Left lung (tissue), 4 donors: ENCODE measurements at regions not wholly inside any gene's neighbourhood (a gene's known extent, or its start where the extent isn't known, plus 50 kb on each side); places are given as distances from the start of the nearest gene placed in this dataset.

Experiments
- ATAC-seq: fragments of 200-7000 bp; cut with Tn5 transposase; one replicate; pipeline ENCODE4 v1.9.1; 2020; ENCODE audit warnings: moderate library complexity
- DNase-seq, 4 donors: peaks; one replicate each; pipeline ENCODE4 v3.0.0-alpha.2; 2013 to 2020
- H3K27ac ChIP-seq, 2 donors: fragments of 200-600 bp; sonication (generic) in 1 of 2; one replicate each; pipeline versions ENCODE4 v1.5.0 to v1.8.0; 2020 to 2021
- H3K27me3 ChIP-seq, 2 donors: fragments of 200-600 bp; sonication (generic) in 1 of 2; one replicate each; pipeline versions ENCODE4 v1.5.0 to v1.8.0; 2020 to 2021
- H3K36me3 ChIP-seq, 2 donors: fragments of 200-600 bp; sonication (generic) in 1 of 2; one replicate each; pipeline versions ENCODE4 v1.5.0 to v1.8.0; 2020 to 2021
- H3K4me1 ChIP-seq, 2 donors: fragments of 200-600 bp; one replicate each; pipeline ENCODE4 v1.8.0; 2021
- H3K4me3 ChIP-seq, 2 donors: fragments of 200-600 bp; sonication (generic) in 1 of 2; one replicate each; pipeline versions ENCODE4 v1.5.0 to v1.8.0; 2020 to 2021; ENCODE audit warnings: mild to moderate bottlenecking in 1 of 2
- H3K9me3 ChIP-seq, 2 donors: fragments of 200-600 bp; sonication (generic) in 1 of 2; one replicate each; pipeline versions ENCODE4 v1.5.0 to v1.8.0; 2020 to 2021
- intact Hi-C, 2 donors: fragments of 100-400 bp; cut with DNase I; formaldehyde crosslinking; loops; one replicate each; pipeline versions ENCODE4 v1.11.2 to v1.14.2; 2022
- TF ChIP-seq, protein P1 (sequence below), 2 donors: fragments of 200-600 bp; sonication (generic) in 1 of 2; IDR thresholded peaks; one replicate each; pipeline versions ENCODE4 v1.5.0 to v1.8.0; 2021; ENCODE audit warnings: antibody characterized with exemption in 2 of 2
- donor health status: DM: no; HTN: yes; CAD: no.
- donor health status: DM: no; HTN: no; CAD: no.

DNA sequence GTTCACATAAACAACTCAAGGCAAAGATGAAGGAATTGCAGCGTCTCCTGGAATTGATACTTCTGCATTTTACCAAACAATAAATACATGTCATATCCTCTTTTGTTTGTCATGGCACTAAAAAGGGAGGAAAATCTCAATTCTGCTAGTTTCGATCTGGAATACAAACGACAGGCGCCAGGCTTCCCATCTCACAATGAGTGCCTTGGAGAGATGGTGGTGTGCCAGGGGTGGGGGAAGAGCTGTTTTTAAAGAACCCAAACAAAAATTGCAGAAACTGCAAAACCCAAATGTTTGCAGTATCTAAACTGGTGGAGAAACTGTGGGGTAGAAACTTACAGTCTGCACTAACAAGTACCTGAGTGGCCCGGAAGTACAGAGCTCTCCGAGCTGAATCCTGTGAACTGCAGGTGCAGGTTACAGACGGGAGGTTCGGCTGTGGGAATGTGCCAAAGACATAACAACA lies 53.0 kb upstream of the KLF3 start:
- TF ChIP-seq, protein P1, sequence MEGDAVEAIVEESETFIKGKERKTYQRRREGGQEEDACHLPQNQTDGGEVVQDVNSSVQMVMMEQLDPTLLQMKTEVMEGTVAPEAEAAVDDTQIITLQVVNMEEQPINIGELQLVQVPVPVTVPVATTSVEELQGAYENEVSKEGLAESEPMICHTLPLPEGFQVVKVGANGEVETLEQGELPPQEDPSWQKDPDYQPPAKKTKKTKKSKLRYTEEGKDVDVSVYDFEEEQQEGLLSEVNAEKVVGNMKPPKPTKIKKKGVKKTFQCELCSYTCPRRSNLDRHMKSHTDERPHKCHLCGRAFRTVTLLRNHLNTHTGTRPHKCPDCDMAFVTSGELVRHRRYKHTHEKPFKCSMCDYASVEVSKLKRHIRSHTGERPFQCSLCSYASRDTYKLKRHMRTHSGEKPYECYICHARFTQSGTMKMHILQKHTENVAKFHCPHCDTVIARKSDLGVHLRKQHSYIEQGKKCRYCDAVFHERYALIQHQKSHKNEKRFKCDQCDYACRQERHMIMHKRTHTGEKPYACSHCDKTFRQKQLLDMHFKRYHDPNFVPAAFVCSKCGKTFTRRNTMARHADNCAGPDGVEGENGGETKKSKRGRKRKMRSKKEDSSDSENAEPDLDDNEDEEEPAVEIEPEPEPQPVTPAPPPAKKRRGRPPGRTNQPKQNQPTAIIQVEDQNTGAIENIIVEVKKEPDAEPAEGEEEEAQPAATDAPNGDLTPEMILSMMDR (IDR thresholded peaks at IDR 0.05) = no peak
- Histone ChIP-seq H3K4me3 (no peak overlapping the region), H3K36me3 (no peaks in the 10 kb centered on the region), H3K27me3 (no peaks in the 10 kb centered on the region), H3K4me1 (peaks cover 16 to 68% of the 10 kb centered on the region in 2 donors), H3K9me3 (no peaks in the 10 kb centered on the region), H3K27ac (peak overlapping the region in 1 of 2 donors; percentile 50)
- ATAC-seq (peak; percentile 76), DNase-seq (no peak)
- intact Hi-C loops = no loop called here

DNA sequence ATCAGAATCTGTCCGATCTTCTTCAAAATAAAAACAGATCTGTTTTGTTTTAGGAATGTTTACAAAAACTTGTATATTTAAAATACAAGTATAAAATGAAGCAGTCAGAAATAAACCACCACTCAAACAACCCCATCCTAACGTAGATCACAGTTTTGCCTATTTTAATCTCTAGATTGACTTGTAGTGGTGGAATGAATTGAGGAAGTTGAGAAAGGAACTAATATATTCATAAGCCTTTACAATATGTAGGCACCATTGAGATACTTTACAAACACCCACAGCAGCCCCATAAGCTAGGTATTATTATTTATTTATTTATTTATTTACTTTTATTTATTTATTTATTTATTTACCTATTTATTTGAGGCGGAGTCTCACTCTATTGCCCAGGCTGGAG lies 52.3 kb upstream of the KLF3 start:
- Histone ChIP-seq H3K27ac (no peak overlapping the region), H3K4me1 (peaks cover 15 to 69% of the 10 kb centered on the region in 2 donors), H3K9me3 (no peaks in the 10 kb centered on the region), H3K36me3 (no peaks in the 10 kb centered on the region), H3K4me3 (no peak overlapping the region), H3K27me3 (no peaks in the 10 kb centered on the region)
- intact Hi-C loops = no loop called here
- TF ChIP-seq, protein P1 (IDR thresholded peaks at IDR 0.05) = no peak
- ATAC-seq = no peak
- no peak for DNase-seq

DNA sequence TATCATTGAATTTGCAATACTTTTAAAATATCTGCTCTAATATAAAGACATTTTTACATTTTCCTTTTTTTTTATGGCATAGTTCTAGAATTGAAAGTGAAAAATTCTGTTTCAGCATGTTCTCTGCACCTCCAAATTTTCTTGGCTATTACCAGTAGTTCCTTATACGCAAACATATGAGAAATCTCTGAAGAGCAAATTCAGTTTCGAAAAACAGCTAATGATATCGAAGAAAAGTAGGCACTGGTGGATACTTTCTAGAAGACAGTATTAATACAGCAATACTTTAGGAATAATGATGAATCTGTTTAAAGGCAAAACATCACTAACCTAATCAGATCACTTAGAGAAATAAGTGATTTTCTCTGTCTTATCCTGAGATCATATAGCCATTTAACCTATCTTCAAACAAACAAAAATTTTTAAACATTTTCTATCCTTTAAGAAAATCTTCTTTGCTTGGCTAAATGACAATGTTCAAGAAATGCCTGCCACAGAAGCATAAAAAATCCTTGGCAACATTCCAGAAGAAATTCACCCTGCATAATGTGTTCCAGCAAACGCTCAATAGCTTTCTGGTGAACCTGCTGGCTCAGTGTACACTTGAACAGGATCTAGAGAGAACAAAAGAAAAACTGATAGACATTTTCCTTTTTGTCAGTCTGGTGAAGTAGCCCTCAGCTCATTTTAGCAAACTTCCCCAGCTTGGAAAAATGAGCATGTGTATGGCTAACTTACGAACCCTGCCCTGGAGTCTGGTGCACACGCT lies 51.2 kb upstream of the KLF3 start:
- Histone ChIP-seq H3K4me1 (peaks cover 15 to 75% of the 10 kb centered on the region in 2 donors), H3K4me3 (no peak overlapping the region), H3K36me3 (no peaks in the 10 kb centered on the region), H3K27me3 (no peaks in the 10 kb centered on the region), H3K9me3 (no peaks in the 10 kb centered on the region), H3K27ac (no peak overlapping the region)
- no peak for DNase-seq
- intact Hi-C loops = no loop called here
- TF ChIP-seq, protein P1 (IDR thresholded peaks at IDR 0.05) = no peak
- peak; percentile 44 for ATAC-seq
